ENCODE measurements at regions not wholly inside any gene's neighbourhood (a gene's known extent, or its start where the extent isn't known, plus 50 kb on each side); places are given as distances from the start of the nearest gene placed in this dataset.

DNA sequence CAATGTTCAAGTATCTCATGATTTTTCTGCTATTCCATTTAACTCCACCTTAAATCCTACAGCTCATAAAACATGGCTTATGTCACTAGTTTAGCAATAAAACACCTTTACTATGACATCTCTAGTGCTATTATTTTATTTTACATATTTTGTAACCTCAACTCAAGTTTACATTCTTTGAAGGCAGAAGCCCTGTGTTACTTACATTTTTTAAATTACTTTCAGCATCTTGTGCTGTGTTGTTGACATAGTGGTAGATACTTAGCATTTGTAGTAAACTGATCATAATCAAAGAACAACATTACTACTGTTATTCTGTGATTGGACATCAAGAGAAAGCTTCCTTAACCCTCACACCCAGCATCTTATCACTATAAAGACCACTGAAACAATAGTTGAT, 216.1 kb downstream of the BMP4 start:
- TF ChIP-seq STAT1 (IDR thresholded peaks at IDR 0.05; ENCODE audit: unreplicated experiment), result no peak
- no peak for TF ChIP-seq EZH2phosphoT487 (IDR thresholded peaks at IDR 0.05; ENCODE audit: unreplicated experiment)
- TF ChIP-seq ZNF114 (CRISPR knock-in tag; IDR thresholded peaks at IDR 0.05), result no peak
- no peak for TF ChIP-seq POLR2AphosphoS5 (IDR thresholded peaks at IDR 0.05; ENCODE audit: low read depth)
- TF ChIP-seq, protein P1, sequence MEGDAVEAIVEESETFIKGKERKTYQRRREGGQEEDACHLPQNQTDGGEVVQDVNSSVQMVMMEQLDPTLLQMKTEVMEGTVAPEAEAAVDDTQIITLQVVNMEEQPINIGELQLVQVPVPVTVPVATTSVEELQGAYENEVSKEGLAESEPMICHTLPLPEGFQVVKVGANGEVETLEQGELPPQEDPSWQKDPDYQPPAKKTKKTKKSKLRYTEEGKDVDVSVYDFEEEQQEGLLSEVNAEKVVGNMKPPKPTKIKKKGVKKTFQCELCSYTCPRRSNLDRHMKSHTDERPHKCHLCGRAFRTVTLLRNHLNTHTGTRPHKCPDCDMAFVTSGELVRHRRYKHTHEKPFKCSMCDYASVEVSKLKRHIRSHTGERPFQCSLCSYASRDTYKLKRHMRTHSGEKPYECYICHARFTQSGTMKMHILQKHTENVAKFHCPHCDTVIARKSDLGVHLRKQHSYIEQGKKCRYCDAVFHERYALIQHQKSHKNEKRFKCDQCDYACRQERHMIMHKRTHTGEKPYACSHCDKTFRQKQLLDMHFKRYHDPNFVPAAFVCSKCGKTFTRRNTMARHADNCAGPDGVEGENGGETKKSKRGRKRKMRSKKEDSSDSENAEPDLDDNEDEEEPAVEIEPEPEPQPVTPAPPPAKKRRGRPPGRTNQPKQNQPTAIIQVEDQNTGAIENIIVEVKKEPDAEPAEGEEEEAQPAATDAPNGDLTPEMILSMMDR (conservative IDR thresholded peaks at IDR 0.05; ENCODE audit: low read depth in 2 of 2), result no peak
- no peaks in the 10 kb centered on the region for H4K20me1 ChIP-seq (replicated peaks; ENCODE audit: insufficient read depth)
- DNase-seq (ENCODE audit: low spot score) (no peak), ATAC-seq (no peak)
- H3F3A ChIP-seq (replicated peaks; ENCODE audit: low read depth), result peaks cover 8% of the 10 kb centered on the region
- no peaks in the 10 kb centered on the region for H3K9me3 Mint-ChIP-seq
- H3K27me3 Mint-ChIP-seq (ENCODE audit: insufficient read depth, low read depth, poor library complexity), result no peaks in the 10 kb centered on the region
- H3K79me2 ChIP-seq (replicated peaks; ENCODE audit: insufficient read depth), result no peaks in the 10 kb centered on the region
- no peak overlapping the region for H3K4me3 Mint-ChIP-seq
- 0 out of 2 replicates have a peak, but pooled peaks cover 12% of the 10 kb centered on the region for H3K9me2 ChIP-seq (ENCODE audit: insufficient read depth)
- no peak overlapping the region for H2AFZ ChIP-seq
- H3K36me3 Mint-ChIP-seq (ENCODE audit: low read depth), result no peaks in the 10 kb centered on the region
- no peak overlapping the region for H3K4me3 ChIP-seq
- no peak overlapping the region; the same call in 1 of the 2 replicates for H3K27ac ChIP-seq (ENCODE audit: low read depth)
- H3K4me2 ChIP-seq, result no peak overlapping the region
- H3K4me1 ChIP-seq (ENCODE audit: insufficient read depth), result peaks cover 31% of the 10 kb centered on the region
- no peak overlapping the region for H3K27ac Mint-ChIP-seq
- peaks cover 42% of the 10 kb centered on the region for H3K4me1 Mint-ChIP-seq
- H3K27me3 ChIP-seq (ENCODE audit: insufficient read depth), result no peaks in the 10 kb centered on the region
- H3K36me3 ChIP-seq (ENCODE audit: insufficient read depth), result no peaks in the 10 kb centered on the region

DNA sequence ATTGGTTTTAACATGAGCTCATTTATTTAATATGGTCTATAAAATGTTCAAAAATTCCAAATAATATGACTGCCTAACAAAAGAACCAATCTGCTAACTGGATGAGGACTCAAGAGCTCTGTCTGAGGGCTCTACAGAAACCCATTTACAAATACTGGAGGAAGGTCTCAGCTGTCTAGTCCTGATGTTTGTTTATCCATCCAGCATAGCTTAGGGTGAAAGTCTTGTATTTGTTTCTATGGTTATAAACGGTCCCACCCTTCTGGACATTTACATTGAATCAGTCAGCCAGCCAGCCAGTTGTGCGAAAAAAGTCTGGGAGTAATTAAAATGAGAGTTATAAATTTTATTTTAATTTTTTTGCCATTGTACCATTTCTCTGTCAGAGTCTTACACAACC, 220.7 kb downstream of the BMP4 start:
- H4K20me1 ChIP-seq (replicated peaks; ENCODE audit: insufficient read depth), result no peaks in the 10 kb centered on the region
- H3F3A ChIP-seq (replicated peaks; ENCODE audit: low read depth), result no peaks in the 10 kb centered on the region; the same call in 1 of the 2 replicates
- peaks cover 11% of the 10 kb centered on the region for H3K4me1 ChIP-seq (ENCODE audit: insufficient read depth)
- H3K36me3 ChIP-seq (ENCODE audit: insufficient read depth), result no peaks in the 10 kb centered on the region
- Mint-ChIP-seq H3K4me1 (peaks cover 13% of the 10 kb centered on the region), H3K36me3 (ENCODE audit: low read depth) (no peaks in the 10 kb centered on the region), H3K27me3 (ENCODE audit: insufficient read depth, low read depth, poor library complexity) (no peaks in the 10 kb centered on the region), H3K4me3 (no peak overlapping the region), H3K9me3 (no peaks in the 10 kb centered on the region), H3K27ac (no peak overlapping the region)
- no peak overlapping the region for H3K27ac ChIP-seq (ENCODE audit: low read depth)
- DNase-seq (ENCODE audit: low spot score), result no peak
- H3K4me3 ChIP-seq, result no peak overlapping the region
- no peak for ATAC-seq
- peaks cover 2% of the 10 kb centered on the region; the same call in 1 of the 2 replicates for H3K9me2 ChIP-seq (ENCODE audit: insufficient read depth)
- no peak for TF ChIP-seq EZH2phosphoT487 (IDR thresholded peaks at IDR 0.05; ENCODE audit: unreplicated experiment)
- TF ChIP-seq, protein P2, sequence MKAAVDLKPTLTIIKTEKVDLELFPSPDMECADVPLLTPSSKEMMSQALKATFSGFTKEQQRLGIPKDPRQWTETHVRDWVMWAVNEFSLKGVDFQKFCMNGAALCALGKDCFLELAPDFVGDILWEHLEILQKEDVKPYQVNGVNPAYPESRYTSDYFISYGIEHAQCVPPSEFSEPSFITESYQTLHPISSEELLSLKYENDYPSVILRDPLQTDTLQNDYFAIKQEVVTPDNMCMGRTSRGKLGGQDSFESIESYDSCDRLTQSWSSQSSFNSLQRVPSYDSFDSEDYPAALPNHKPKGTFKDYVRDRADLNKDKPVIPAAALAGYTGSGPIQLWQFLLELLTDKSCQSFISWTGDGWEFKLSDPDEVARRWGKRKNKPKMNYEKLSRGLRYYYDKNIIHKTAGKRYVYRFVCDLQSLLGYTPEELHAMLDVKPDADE (IDR thresholded peaks at IDR 0.05), result no peak
- no peak for TF ChIP-seq ZNF331 (CRISPR knock-in tag; IDR thresholded peaks at IDR 0.05; ENCODE audit: low read depth)
- no peak for TF ChIP-seq JUNB (IDR thresholded peaks at IDR 0.05; ENCODE audit: unreplicated experiment)
- TF ChIP-seq, protein P1 (conservative IDR thresholded peaks at IDR 0.05; ENCODE audit: low read depth in 2 of 2), result no peak
- no peaks in the 10 kb centered on the region for H3K79me2 ChIP-seq (replicated peaks; ENCODE audit: insufficient read depth)
- H3K27me3 ChIP-seq (ENCODE audit: insufficient read depth), result no peaks in the 10 kb centered on the region
- H3K4me2 ChIP-seq, result no peak overlapping the region
- no peak overlapping the region for H2AFZ ChIP-seq

All from GM23338 (cell line).